Colon (tissue), 2 donors: ENCODE measurements at regions not wholly inside any gene's neighbourhood (a gene's known extent, or its start where the extent isn't known, plus 50 kb on each side); places are given as distances from the start of the nearest gene placed in this dataset.

Experiments
- FAIRE-seq: peaks from 2 replicates; lab custom pipeline; 2012; peaks lifted over from hg19 to GRCh38; lab: Jason Lieb, UNC
- donor health status: control.
- donor health status: control.

DNA sequence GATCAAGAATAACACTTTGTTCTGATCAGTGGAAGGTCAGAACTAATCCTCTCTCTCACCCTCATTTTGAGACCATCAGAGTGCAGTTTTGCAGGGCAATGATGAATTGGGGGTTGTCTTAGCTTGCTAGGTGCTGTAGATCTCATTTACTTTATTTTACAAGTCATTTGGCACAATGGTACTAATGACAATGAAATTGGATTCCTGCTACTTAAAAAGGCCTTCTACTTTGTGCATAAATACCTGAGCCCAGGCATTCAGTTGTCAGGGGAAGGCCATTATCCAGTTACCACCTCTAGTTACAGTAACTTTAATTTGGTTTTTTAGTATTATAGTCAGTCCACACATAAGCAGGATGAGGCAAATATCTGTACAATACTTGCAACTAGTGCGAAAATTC lies 240.0 kb downstream of the HDGFL1 start:
- no peak for FAIRE-seq

DNA sequence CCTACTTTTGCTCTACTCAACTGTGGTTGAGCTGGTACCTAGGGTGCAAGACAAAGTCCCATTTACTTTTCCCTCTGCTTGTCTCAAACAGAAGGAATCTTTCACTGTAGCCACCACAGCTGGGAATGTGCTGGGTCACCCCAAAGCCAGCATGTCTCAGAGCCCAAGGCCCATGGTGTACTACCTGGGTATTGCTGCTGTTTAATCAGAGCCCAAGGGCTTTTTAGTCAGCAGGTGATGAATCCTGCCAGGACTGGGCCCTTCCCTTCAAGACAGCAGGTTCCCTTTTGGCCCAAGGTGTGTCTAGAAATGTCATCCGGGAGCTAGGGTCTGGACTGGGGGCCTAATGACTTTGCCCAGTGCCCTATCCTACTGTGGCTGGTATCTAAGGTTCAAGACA lies 249.8 kb downstream of the HDGFL1 start:
- FAIRE-seq = no peak

DNA sequence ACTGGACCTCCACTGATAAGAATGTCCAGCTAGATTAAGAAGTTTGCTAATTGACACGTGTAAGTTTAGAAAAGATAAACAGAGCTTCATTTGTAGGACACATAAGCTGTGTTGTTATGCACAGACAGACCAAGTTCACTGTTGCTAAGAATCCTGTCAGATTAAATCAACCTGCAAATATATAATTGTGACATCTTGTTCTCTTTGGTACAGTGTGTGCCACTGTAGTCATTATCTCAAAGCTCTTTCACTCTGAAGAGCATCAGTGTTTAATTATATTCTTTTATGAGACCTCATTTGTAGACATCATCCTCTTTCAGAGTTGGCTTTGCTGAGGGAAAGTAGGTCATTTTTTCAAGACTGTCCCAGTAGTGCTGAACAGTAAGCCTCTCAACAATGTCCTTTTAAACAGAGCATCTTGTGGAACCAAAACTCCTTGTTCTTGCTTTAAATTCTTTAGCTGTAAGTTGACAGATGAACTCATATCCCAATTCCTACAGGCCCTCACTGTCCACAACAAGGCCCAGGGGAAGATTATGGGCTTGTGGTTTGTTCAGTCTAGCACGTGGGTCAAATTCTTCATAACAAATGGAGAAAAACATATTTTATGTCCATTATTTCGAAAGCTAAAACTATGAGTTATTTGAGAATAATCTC lies 252.4 kb downstream of the HDGFL1 start:
- FAIRE-seq = no peak

DNA sequence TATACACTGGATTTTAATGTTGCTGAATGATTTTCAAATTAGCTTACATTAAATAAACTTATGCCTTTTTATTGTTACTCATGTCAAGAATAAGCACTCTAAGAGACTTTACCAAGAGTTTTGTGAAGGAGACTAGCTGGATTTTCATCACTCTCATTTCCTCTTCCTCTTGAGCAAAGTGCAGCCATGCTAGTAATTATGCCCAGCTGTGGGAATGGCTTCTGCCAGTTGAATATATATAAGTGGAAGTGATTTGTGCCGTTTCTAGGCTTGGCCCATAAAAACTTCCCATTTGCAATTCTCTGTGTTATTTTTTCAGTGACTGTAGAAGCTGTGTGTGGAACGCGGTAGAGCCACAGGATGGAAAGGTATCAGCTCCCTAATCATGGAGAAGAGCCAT lies 255.8 kb downstream of the HDGFL1 start:
- no peak for FAIRE-seq

DNA sequence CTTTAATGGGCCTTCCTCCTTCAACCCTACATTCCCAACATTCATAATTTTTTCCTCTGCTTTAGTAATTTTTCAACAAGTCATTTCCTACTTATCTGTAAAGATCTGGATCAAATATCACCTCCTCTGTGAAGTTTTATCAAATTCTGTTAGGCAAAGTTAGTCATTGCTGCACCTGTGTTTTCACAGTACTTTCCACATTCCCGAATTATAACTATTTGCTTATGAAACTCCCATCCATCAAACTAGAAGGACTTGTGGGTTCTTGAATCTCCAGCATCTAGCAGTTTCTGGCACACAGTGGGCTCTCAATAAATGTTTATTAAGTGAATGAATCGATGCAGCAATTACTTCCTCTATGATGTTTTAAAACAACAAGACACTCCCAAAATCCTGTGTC lies 257.6 kb downstream of the HDGFL1 start:
- FAIRE-seq = no peak

DNA sequence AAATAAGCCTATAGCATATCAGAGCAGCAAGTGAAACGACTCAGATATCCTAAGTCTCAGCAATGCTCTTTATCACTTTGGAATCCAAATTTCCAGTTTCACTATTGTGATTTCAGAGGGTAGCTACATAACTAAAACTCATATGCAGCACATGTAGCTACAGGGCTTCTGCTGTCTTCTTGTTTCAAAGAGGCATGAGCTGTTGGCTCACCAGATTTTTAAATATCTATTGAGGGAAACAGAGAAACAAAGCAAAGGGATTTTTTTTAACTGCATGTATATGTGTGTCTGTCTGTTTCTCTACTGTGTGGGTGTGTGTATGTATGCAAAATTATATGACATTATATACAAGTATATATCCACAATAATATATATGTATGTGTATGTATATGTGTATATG lies 258.4 kb downstream of the HDGFL1 start:
- no peak for FAIRE-seq

DNA sequence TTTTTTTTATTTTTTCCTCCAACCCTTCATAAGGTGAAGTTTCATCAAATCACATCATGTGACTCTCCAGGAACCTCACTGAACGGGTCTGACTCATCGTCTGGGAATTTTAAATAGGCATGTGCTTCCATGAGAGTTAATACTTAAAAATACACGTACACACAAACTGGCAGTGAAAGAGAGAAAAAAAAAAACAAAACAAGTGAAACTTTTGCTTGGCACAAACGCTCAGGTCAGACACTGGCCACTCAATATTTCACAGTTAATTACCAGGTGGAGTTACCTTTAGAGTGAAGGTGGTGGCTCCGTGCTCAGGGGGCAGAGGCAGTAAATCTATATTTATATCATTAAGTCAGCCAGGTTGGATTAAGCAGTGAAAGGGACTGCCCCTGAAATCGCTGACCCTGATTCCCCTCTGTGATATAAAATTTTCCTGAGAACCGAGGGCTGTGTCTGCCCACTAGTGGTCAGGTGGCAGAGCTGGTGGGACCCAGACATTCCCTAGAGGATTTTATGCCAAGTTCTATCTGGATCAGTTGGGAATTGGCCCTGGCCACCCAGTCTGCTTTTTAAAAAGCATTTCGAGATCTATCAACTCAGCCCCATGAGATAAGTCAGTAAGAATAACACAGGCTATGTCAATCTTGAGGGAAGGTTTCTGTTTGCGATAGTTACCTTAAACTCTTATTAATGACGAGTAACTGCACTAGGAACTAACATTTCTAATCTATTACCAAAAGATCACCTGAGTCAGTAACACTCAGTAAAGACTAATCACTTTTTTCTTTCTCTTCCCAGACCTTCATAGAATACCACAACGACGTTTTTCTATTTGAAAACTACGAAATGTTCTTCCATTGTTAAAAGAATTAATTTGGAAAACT lies 259.1 kb downstream of the HDGFL1 start:
- no peak for FAIRE-seq

DNA sequence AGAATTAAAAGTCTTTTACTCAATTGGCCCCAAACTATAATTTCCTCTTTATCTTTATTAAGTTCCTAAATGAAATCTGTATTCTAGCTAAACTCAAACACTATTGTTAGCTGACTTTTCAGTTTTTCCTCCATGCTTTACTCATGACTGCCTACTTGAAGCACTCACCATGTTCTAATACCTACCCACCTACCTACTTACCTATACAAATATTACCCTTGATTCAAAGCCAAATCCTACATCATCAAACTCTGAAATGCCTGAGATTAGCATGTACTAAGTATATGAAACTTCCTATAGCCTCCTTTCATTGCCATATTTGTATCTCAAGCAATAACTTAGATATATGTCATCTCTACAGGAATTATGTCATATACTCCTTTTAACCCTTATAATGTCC lies 259.7 kb downstream of the HDGFL1 start:
- no peak for FAIRE-seq

DNA sequence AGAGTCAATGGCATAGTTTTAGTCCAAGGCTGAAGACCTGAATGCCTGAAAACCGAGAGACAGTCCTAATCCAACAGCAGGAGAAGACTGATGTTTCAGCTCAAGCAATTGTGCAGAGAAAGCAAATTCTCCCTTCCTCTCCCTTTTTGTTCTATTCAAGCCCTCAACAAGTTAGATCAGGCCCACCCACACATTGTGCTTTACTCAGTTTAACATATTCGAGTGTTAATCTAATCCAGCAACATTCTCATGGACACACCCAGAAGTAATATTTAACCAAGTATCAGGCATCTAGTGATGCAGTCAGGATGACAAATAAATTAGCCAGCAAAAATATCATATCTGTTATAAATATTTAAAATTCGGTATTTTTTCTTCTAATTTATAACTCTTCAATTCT lies 261.1 kb downstream of the HDGFL1 start:
- FAIRE-seq = no peak

DNA sequence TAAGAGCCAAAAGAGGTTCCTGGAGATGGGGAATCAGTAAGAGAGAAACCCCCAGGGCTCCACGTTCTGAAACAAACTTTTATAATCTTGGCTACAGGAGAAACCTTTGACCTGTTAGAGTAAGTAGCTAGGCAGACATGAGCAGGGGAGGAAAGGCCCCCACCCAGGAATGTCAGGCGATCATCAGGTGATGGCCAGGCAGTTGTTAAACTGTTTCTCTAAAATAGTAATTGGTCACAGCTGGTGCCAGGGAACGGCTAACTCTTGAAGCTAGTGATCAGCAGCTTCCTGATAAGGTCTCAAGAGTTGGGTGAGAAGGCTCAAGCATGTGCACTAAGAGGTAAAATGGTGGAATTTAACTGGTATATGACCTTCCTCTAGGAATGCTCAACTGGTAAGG lies 263.8 kb downstream of the HDGFL1 start:
- FAIRE-seq = no peak

DNA sequence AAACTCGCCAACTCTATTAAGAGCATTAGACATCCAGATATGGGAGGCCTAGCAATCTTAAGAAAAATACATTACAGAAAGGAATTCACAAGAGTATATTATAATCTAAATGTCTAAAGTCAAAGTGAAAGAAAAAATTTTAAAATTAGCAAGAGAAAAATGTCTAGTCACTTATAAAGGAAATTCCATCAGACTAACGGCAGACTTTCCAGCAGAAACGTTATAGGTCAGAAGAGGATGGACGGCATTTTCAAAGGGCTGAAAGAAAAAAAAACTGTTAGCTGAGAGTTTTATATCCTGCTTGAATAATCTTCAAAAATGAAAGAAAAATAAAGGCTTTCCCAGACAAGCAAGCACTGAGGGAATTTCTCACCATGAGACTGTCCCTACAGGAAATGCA lies 269.0 kb downstream of the HDGFL1 start:
- no peak for FAIRE-seq

DNA sequence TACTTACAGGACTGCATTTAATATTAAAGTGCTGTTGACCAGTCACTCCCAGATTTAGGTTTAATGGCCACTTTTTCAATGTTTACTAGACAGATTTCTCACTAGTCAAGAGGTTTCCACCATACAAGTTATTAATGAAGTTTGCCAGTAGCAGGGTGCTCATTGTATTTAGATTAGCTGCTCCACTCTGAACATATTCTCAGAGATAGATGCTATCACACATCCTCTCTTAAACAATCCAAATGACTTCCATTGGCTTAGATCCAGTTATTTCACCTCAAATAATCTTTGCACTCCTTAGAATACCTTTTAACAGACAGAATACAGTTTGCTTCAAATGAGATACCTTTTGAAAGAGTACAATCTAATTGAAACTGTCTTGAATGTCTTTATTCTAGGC lies 276.1 kb downstream of the HDGFL1 start:
- no peak for FAIRE-seq

DNA sequence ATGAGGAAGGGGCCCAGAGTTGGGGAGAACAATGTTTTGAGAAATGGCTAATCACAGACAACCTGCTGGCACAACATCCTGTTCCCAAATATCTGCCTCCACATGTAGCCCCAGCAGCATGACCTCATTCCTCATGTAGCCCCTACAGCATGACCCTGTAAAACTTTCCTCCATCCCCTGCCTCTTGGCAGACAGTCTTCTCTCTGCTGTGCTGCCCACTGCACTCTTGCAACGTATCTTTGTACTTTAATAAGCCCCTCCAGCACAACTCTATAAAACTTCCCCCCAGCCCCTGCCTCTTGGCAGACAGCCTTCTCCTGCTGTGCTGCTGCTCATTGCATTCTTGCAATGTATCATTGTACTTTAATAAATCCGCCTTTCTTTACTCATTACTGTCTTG lies 278.8 kb downstream of the HDGFL1 start:
- no peak for FAIRE-seq

DNA sequence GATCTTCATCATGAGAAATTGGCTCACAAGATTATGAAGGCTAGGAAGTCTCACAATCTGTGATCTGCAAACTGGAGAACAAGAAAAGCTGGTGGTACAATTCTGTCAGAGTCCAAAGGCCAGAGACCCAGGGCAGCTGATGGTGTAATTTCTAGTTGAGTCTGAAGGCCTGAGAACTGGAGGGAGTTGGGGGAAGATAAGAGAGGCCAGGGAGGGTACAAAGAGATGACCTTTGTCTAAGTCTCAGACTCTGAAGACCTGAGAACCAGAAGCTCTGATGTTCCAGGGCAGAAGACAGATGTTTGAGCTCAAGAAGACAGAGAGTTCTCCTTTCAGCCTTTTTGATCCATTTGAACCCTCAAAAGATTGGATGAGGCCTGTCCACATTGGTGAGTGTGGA lies 280.6 kb downstream of the HDGFL1 start:
- no peak for FAIRE-seq

DNA sequence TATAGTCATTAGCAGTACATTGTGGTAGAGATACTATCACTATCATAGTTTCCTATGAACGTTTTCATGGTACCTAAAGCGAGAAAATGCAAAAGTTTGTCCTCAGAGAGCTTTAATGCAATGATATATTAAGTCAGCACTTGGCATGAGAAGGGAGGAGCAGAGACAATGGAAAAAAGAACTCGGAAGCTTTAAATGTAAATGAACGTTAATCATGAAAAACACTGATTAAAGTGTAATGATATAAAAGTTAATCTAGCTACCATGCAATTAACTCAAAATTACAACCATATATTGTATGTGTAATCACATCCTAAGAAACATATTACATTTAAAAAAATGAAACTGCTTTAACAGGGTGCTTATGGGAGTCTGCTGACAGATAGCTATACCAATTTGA lies 282.7 kb downstream of the HDGFL1 start:
- no peak for FAIRE-seq

DNA sequence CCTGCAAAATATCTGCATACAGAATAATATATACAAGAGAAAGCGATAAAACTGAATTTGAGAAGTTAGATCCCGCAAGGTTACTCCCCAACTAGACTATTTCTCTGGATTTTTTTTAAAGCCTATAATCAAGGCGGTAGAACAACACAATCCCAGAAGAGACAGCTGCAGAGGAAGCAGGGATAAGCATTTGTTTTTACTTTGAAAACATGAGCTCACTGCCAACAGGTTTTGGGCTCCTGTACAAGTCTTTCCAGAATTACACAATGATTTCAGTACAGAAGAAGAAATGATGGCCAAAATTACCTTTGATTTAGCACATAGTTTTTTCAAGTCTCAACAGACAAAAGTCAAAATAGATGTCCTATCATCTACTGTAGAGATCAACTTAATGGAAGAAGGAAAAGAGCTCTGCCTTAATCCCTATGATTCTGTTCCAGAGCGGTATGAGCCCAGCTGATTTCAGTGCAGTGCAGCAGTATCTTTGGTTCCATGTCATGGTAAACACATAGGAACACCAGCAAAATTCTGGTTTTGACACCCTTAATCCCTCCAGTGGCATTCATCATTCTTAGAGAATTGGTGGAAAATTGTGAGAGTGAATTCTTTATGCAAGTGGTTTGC lies 304.3 kb downstream of the HDGFL1 start:
- FAIRE-seq = no peak

DNA sequence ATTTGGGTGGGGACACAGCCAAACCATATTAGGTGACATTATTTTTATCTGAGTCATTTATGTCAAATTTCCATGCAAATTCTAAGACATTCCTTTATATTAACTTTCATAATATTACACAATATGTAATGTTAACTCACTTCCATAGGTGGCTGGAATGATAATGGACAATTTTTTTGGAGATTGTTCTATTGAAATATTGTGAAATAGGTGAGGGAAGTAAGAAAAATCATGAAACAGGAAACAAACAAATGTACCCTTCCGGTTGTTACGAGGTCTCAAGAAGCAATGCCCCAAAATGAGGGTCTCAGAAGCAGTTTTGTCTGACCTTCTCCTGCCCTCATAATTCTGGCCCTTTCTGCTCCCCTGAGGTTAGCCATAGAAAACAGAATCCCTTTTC lies 306.5 kb downstream of the HDGFL1 start:
- no peak for FAIRE-seq

DNA sequence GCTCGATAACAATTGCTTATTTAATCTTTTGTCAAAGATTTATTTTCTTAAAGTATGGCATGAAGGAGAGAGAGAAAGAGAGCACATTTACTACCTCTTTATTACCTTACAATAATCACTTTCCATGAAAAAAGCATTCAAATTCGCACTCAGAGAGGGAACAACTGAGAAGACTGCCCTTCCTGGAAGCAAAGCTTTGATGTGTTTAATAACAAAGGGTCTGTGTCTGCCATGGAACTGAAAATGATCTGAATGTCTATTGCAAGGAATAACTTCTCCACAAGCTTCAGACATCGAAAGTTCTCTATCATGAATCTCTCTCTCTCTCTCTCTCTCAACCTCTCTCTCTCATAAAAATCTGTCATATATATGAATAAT lies 308.9 kb downstream of the HDGFL1 start:
- FAIRE-seq = no peak

DNA sequence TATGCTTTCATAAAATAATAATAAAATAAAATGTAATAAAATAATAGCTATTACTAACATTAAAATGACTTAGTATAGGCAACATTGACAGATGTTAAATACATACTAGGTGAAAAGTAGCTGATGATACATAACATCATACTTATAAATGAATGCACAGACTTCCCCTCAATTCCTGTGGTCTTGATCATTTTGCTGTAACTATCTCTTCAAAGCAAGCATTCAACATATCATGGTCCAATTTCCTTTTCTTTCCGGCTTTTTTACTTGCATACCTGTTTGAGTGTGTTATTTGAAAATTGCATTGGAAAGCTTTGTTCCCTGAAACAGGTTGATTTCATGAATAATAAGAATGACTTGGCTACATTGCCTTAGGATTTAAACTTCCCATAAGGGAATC lies 309.3 kb downstream of the HDGFL1 start:
- no peak for FAIRE-seq

DNA sequence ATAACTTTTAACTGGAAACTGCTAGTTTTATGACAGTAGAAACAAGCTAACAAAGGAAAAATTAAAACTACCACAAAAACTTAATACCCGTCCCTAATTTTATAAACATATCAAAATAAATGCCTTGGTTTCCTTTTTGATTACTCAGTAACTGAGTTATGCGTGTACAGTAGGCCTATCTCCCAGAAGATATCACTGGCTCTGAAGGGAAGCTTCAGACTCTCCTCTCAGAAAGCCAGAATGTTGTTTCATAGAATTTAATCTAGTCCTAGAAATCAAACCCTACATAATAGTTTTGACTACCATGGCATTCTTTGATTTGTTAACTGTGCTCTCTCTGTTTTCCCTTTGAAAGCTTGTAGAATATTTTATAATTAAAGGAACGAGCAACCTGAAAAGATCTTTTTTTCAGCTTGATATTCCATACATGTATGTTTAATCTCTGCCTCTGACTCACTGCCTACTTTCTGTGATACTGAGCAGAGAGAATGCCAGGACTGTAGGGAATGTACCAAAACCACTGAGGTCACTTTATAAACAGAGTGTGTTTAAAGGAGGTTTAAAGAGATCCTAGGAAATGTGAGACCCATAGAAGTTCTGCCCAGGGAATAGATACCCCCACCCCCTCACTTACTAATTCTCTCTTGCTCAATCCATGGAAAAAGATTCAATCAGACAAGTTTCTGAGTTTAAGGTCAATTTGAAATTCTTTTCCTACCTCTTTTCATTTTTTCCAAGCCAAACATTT lies 311.5 kb downstream of the HDGFL1 start:
- no peak for FAIRE-seq

DNA sequence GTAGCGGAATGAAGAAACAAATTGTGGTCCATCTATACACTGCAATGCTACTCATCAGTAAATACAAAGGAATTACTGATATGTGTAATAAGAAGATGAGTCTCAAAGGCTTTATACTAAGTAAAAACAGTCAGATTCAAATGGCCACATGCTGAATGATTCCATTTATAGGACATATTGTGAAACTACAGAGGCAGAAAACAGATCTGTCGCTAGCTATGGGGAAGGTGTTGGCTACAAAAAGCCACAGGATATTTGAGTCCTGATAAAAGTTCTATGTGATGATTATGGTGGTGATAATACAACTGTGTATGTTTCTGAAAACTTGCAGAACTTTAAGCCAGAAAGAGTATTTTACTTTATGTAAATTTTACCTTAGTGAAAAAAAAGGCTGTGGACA lies 313.2 kb downstream of the HDGFL1 start:
- FAIRE-seq = no peak

DNA sequence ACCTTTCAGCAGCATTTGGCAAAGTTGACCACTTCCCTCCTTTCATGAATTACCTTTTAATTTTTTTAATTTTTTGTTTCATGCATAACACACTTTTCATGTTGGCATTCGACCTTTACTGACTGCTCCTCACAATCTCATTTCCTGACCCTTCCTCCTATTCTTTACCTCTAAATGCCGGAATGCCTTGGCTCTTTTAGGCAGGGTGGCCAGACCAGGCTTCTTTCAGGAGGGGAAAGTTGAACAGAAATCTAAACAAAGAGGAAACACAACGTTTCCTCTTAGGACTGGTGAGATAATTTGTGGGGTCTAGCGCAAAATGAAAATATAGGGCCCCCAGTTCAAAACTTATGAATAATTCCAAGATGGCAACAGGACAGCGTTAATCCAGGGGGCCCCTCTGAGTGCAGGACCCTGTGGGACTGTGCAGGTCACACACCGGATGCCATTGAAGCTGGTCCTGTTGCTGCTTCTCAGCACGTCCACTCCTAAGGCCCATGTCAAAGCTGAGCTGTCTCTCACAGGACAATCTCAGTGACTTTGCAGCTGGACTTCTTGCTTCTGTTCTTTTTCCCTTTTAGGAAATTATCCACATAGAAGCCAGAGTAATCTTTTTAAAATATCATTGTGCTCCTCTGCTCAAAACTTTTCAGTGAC lies 313.8 kb downstream of the HDGFL1 start:
- FAIRE-seq = no peak
